T follicular helper cell (primary cell): ENCODE measurements at regions not wholly inside any gene's neighbourhood (a gene's known extent, or its start where the extent isn't known, plus 50 kb on each side); places are given as distances from the start of the nearest gene placed in this dataset.
"Not testable (repeated sequence)": the region's sequence is repeated elsewhere in the genome, so short reads cannot be mapped to it uniquely, and the experiment has no call there.

ENCODE experiments used
- DNase-seq: peaks from one replicate; pipeline ENCODE4 v3.0.0-alpha.2; 2020; ENCODE audit warnings: low read depth

GRCh38 chr11:82533628-82534327, 199.9 kb downstream of the FAM181B start:
- no peak for DNase-seq

- DNase-seq, result no peak
Measured at GRCh38 chr11:82529936-82530335, 203.7 kb downstream of the FAM181B start.

GRCh38 chr11:82527081-82527584, 206.5 kb downstream of the FAM181B start:
- DNase-seq, result no peak

GRCh38 chr11:82523141-82523540, 210.5 kb downstream of the FAM181B start:
- no peak for DNase-seq

GRCh38 chr11:82521427-82521826, 212.2 kb downstream of the FAM181B start:
- no peak for DNase-seq

GRCh38 chr11:82507288-82507687, 226.4 kb downstream of the FAM181B start:
- DNase-seq, result no peak

GRCh38 chr11:82505379-82505778, 228.3 kb downstream of the FAM181B start:
- no peak for DNase-seq

- DNase-seq, result not testable (repeated sequence)
Measured at GRCh38 chr11:82501174-82501573, 232.5 kb downstream of the FAM181B start.

- no peak for DNase-seq
Measured at GRCh38 chr11:82494988-82495432, 238.7 kb downstream of the FAM181B start.

- no peak for DNase-seq
Measured at GRCh38 chr11:82474876-82475275, 258.8 kb downstream of the FAM181B start.

GRCh38 chr11:82465481-82465880, 268.2 kb downstream of the FAM181B start:
- DNase-seq, result no peak

GRCh38 chr11:82462608-82463242, 270.9 kb downstream of the FAM181B start:
- no peak for DNase-seq

GRCh38 chr11:82458761-82459160, 274.9 kb downstream of the FAM181B start:
- no peak for DNase-seq

GRCh38 chr11:82458147-82458546, 275.5 kb downstream of the FAM181B start:
- DNase-seq, result no peak

GRCh38 chr11:82450996-82451395, 282.7 kb downstream of the FAM181B start:
- DNase-seq, result no peak

- DNase-seq, result no peak
Measured at GRCh38 chr11:82406611-82407010, 327.1 kb downstream of the FAM181B start.

GRCh38 chr11:82405421-82405820, 328.2 kb downstream of the FAM181B start:
- DNase-seq, result no peak

- DNase-seq, result no peak
Measured at GRCh38 chr11:82404981-82405380, 328.7 kb downstream of the FAM181B start.

GRCh38 chr11:82403640-82404305, 329.9 kb downstream of the FAM181B start:
- DNase-seq, result no peak

GRCh38 chr11:82398300-82398815, 335.3 kb downstream of the FAM181B start:
- no peak for DNase-seq

- DNase-seq, result not testable (repeated sequence)
Measured at GRCh38 chr11:82396639-82397038, 337.0 kb downstream of the FAM181B start.

GRCh38 chr11:82384308-82384707, 349.4 kb downstream of the FAM181B start:
- no peak for DNase-seq
